ENCODE measurements at regions not wholly inside any gene's neighbourhood (a gene's known extent, or its start where the extent isn't known, plus 50 kb on each side); places are given as distances from the start of the nearest gene placed in this dataset.
"Not testable (repeated sequence)": the region's sequence is repeated elsewhere in the genome, so short reads cannot be mapped to it uniquely, and the experiment has no call there.

GRCh38 chr12:19772776-19773175 lies 333.5 kb downstream of the AEBP2 start:
- Histone ChIP-seq H3K36me3 (replicated peaks; ENCODE audit: control insufficient read depth, insufficient read depth, low read length) (no peaks in the 10 kb centered on the region), H3K4me3 (ENCODE audit: insufficient read depth, low read depth, low read length) (no peak overlapping the region), H3K27me3 (ENCODE audit: control insufficient read depth, insufficient read depth, low read length) (no peaks in the 10 kb centered on the region)
- DNase-seq = no peak

- Histone ChIP-seq H3K36me3 (replicated peaks; ENCODE audit: control insufficient read depth, insufficient read depth, low read length) (no peaks in the 10 kb centered on the region), H3K4me3 (ENCODE audit: insufficient read depth, low read depth, low read length) (no peak overlapping the region), H3K27me3 (ENCODE audit: control insufficient read depth, insufficient read depth, low read length) (no peaks in the 10 kb centered on the region)
- no peak for DNase-seq
Observed at GRCh38 chr12:19775241-19775640, 335.9 kb downstream of the AEBP2 start.

GRCh38 chr12:19775976-19776375 lies 336.7 kb downstream of the AEBP2 start:
- H3K36me3 ChIP-seq (replicated peaks; ENCODE audit: control insufficient read depth, insufficient read depth, low read length); DNase-seq; H3K4me3 ChIP-seq (ENCODE audit: insufficient read depth, low read depth, low read length); H3K27me3 ChIP-seq (ENCODE audit: control insufficient read depth, insufficient read depth, low read length): not testable (repeated sequence)

GRCh38 chr12:19778172-19778571 lies 338.9 kb downstream of the AEBP2 start:
- DNase-seq = no peak
- Histone ChIP-seq H3K4me3 (ENCODE audit: insufficient read depth, low read depth, low read length) (no peak overlapping the region), H3K27me3 (ENCODE audit: control insufficient read depth, insufficient read depth, low read length) (no peaks in the 10 kb centered on the region), H3K36me3 (replicated peaks; ENCODE audit: control insufficient read depth, insufficient read depth, low read length) (no peaks in the 10 kb centered on the region)

- Histone ChIP-seq H3K4me3 (ENCODE audit: insufficient read depth, low read depth, low read length) (no peak overlapping the region), H3K27me3 (ENCODE audit: control insufficient read depth, insufficient read depth, low read length) (no peaks in the 10 kb centered on the region), H3K36me3 (replicated peaks; ENCODE audit: control insufficient read depth, insufficient read depth, low read length) (no peaks in the 10 kb centered on the region)
- DNase-seq = no peak
Observed at GRCh38 chr12:19778797-19779196, 339.5 kb downstream of the AEBP2 start.

GRCh38 chr12:19779395-19780056 lies 340.2 kb downstream of the AEBP2 start:
- Histone ChIP-seq H3K27me3 (ENCODE audit: control insufficient read depth, insufficient read depth, low read length) (no peaks in the 10 kb centered on the region), H3K36me3 (replicated peaks; ENCODE audit: control insufficient read depth, insufficient read depth, low read length) (no peaks in the 10 kb centered on the region), H3K4me3 (ENCODE audit: insufficient read depth, low read depth, low read length) (no peak overlapping the region)
- DNase-seq = peak; percentile 35

GRCh38 chr12:19780460-19780859 lies 341.2 kb downstream of the AEBP2 start:
- no peak for DNase-seq
- H3K4me3 ChIP-seq (ENCODE audit: insufficient read depth, low read depth, low read length) = no peak overlapping the region
- no peaks in the 10 kb centered on the region for H3K27me3 ChIP-seq (ENCODE audit: control insufficient read depth, insufficient read depth, low read length)

GRCh38 chr12:19783547-19784444 lies 344.5 kb downstream of the AEBP2 start:
- no peaks in the 10 kb centered on the region for H3K27me3 ChIP-seq (ENCODE audit: control insufficient read depth, insufficient read depth, low read length)
- DNase-seq = peak; percentile 68
- no peaks in the 10 kb centered on the region for H3K36me3 ChIP-seq (replicated peaks; ENCODE audit: control insufficient read depth, insufficient read depth, low read length)
- H3K4me3 ChIP-seq (ENCODE audit: insufficient read depth, low read depth, low read length) = peak overlapping the region; percentile 29; the same call in 1 of the 2 replicates

More at GRCh38 chr12:19780460-19780859, 341.2 kb downstream of the AEBP2 start:
- H3K36me3 ChIP-seq (replicated peaks; ENCODE audit: control insufficient read depth, insufficient read depth, low read length) = no peaks in the 10 kb centered on the region

GRCh38 chr12:19792028-19792427 lies 352.7 kb downstream of the AEBP2 start:
- no peak for DNase-seq
- H3K36me3 ChIP-seq (replicated peaks; ENCODE audit: control insufficient read depth, insufficient read depth, low read length) = no peaks in the 10 kb centered on the region
- H3K27me3 ChIP-seq (ENCODE audit: control insufficient read depth, insufficient read depth, low read length) = no peaks in the 10 kb centered on the region
- H3K4me3 ChIP-seq (ENCODE audit: insufficient read depth, low read depth, low read length) = no peak overlapping the region

- no peaks in the 10 kb centered on the region for H3K27me3 ChIP-seq (ENCODE audit: control insufficient read depth, insufficient read depth, low read length)
- H3K4me3 ChIP-seq (ENCODE audit: insufficient read depth, low read depth, low read length) = no peak overlapping the region
- no peak for DNase-seq
- H3K36me3 ChIP-seq (replicated peaks; ENCODE audit: control insufficient read depth, insufficient read depth, low read length) = no peaks in the 10 kb centered on the region
Observed at GRCh38 chr12:19794116-19794515, 354.8 kb downstream of the AEBP2 start.

- no peak for DNase-seq
- Histone ChIP-seq H3K27me3 (ENCODE audit: control insufficient read depth, insufficient read depth, low read length) (no peaks in the 10 kb centered on the region), H3K4me3 (ENCODE audit: insufficient read depth, low read depth, low read length) (no peak overlapping the region), H3K36me3 (replicated peaks; ENCODE audit: control insufficient read depth, insufficient read depth, low read length) (no peaks in the 10 kb centered on the region)
Observed at GRCh38 chr12:19799216-19799615, 359.9 kb downstream of the AEBP2 start.

- Histone ChIP-seq H3K36me3 (replicated peaks; ENCODE audit: control insufficient read depth, insufficient read depth, low read length) (no peaks in the 10 kb centered on the region), H3K4me3 (ENCODE audit: insufficient read depth, low read depth, low read length) (no peak overlapping the region), H3K27me3 (ENCODE audit: control insufficient read depth, insufficient read depth, low read length) (no peaks in the 10 kb centered on the region)
- no peak for DNase-seq
Observed at GRCh38 chr12:19799895-19800602, 360.8 kb downstream of the AEBP2 start.

- H3K36me3 ChIP-seq (replicated peaks; ENCODE audit: control insufficient read depth, insufficient read depth, low read length) = no peaks in the 10 kb centered on the region
- H3K27me3 ChIP-seq (ENCODE audit: control insufficient read depth, insufficient read depth, low read length) = no peaks in the 10 kb centered on the region
- H3K4me3 ChIP-seq (ENCODE audit: insufficient read depth, low read depth, low read length) = no peak overlapping the region
- no peak for DNase-seq
Observed at GRCh38 chr12:19800884-19801283, 361.6 kb downstream of the AEBP2 start.

- Histone ChIP-seq H3K4me3 (ENCODE audit: insufficient read depth, low read depth, low read length) (no peak overlapping the region), H3K36me3 (replicated peaks; ENCODE audit: control insufficient read depth, insufficient read depth, low read length) (no peaks in the 10 kb centered on the region), H3K27me3 (ENCODE audit: control insufficient read depth, insufficient read depth, low read length) (no peaks in the 10 kb centered on the region)
- DNase-seq = no peak
Observed at GRCh38 chr12:19801941-19802340, 362.6 kb downstream of the AEBP2 start.

GRCh38 chr12:19802915-19803314 lies 363.6 kb downstream of the AEBP2 start:
- DNase-seq = no peak

More at GRCh38 chr12:19802915-19803314, 363.6 kb downstream of the AEBP2 start:
- no peak overlapping the region for H3K4me3 ChIP-seq (ENCODE audit: insufficient read depth, low read depth, low read length)
- no peaks in the 10 kb centered on the region for H3K27me3 ChIP-seq (ENCODE audit: control insufficient read depth, insufficient read depth, low read length)
- no peaks in the 10 kb centered on the region for H3K36me3 ChIP-seq (replicated peaks; ENCODE audit: control insufficient read depth, insufficient read depth, low read length)
